H1 (cell line): ENCODE measurements at regions not wholly inside any gene's neighbourhood (a gene's known extent, or its start where the extent isn't known, plus 50 kb on each side); places are given as distances from the start of the nearest gene placed in this dataset.
"Not testable (repeated sequence)": the region's sequence is repeated elsewhere in the genome, so short reads cannot be mapped to it uniquely, and the experiment has no call there.

Source experiments
- CTCF ChIA-PET: fragments of 300-600 bp; sonication (Branson Sonifier 250); formaldehyde crosslinking; loops from one replicate; lab custom pipeline; 2021; ENCODE audit not compliant: partially characterized antibody; lab: Charles Lee
- POLR2A ChIA-PET: fragments of 300-600 bp; sonication (Branson Sonifier 250); formaldehyde crosslinking; loops from one replicate; lab custom pipeline; 2021; ENCODE audit warnings: inconsistent platforms; ENCODE audit not compliant: partially characterized antibody; lab: Charles Lee
- DNase-seq, 2 experiments: peaks; one replicate each; pipeline versions ENCODE4 v3.0.0 to v3.0.0-alpha.2; 2010 to 2022; ENCODE audit warnings: low spot score in 2 of 2, low read depth in 1 of 2, mixed read lengths in 1 of 2
- FAIRE-seq: peaks from 2 replicates; lab custom pipeline; 2011; peaks lifted over from hg19 to GRCh38; lab: Jason Lieb, UNC
- H2AFZ ChIP-seq: 2 replicates; pipeline ENCODE4 v1.8.1; 2012; ENCODE audit warnings: low read length, inconsistent platforms
- H2AK5ac ChIP-seq: 2 replicates; pipeline ENCODE4 v1.6.1; 2013; ENCODE audit warnings: low read depth, low read length
- H2BK120ac ChIP-seq: replicated peaks from 2 replicates; pipeline ENCODE3; 2013; ENCODE audit warnings: low read depth, low read length, inconsistent platforms
- H2BK12ac ChIP-seq: 2 replicates; pipeline ENCODE4 v1.6.1; 2013; ENCODE audit warnings: low read depth, low read length
- H2BK15ac ChIP-seq: 2 replicates; pipeline ENCODE4 v1.6.1; 2013; ENCODE audit warnings: low read length
- H2BK20ac ChIP-seq: 2 replicates; pipeline ENCODE4 v1.6.1; 2013; ENCODE audit warnings: low read length
- H2BK5ac ChIP-seq: 2 replicates; pipeline ENCODE4 v1.6.1; 2013; ENCODE audit warnings: low read depth, low read length
- H3K14ac ChIP-seq: 2 replicates; pipeline ENCODE4 v1.6.1; 2013; ENCODE audit warnings: inconsistent platforms; ENCODE audit not compliant: insufficient read length
- H3K18ac ChIP-seq: 2 replicates; pipeline ENCODE4 v1.6.1; 2013; ENCODE audit warnings: low read length; ENCODE audit errors: extremely low read depth
- H3K23ac ChIP-seq: 2 replicates; pipeline ENCODE4 v1.6.1; 2013; ENCODE audit warnings: inconsistent platforms; ENCODE audit not compliant: insufficient read length
- H3K23me2 ChIP-seq: 2 replicates; pipeline ENCODE4 v1.6.1; 2013; ENCODE audit warnings: low read depth, low read length
- H3K27ac ChIP-seq: 2 replicates; pipeline ENCODE4 v1.6.1; 2011; ENCODE audit warnings: low read depth, low read length, inconsistent platforms
- H3K27me3 ChIP-seq, 4 experiments: replicated peaks in 1 of 4; 1 replicate in 1 of 4; 2 replicates in 3 of 4; pipeline versions ENCODE4 v1.6.1 to v1.8.1; 2011 to 2013; ENCODE audit warnings: low read length in 3 of 4, mild to moderate bottlenecking in 3 of 4, inconsistent platforms in 2 of 4, mixed read lengths in 2 of 4, moderate library complexity in 1 of 4; ENCODE audit not compliant: control insufficient read depth in 3 of 4, insufficient read depth in 3 of 4; ENCODE audit errors: extremely low read depth in 1 of 4
- H3K36me3 ChIP-seq, 4 experiments: 2 replicates each; pipeline versions ENCODE4 v1.6.1 to v1.8.1; 2011 to 2013; ENCODE audit warnings: mild to moderate bottlenecking in 4 of 4, low read length in 3 of 4, moderate library complexity in 2 of 4, control low read depth in 1 of 4, inconsistent platforms in 1 of 4; ENCODE audit not compliant: insufficient read depth in 4 of 4, control insufficient read depth in 2 of 4
- H3K4ac ChIP-seq: replicated peaks from 2 replicates; pipeline ENCODE3; 2013; ENCODE audit warnings: low read length, low read depth, mixed read lengths, inconsistent platforms; ENCODE audit not compliant: insufficient read length
- H3K4me1 ChIP-seq, 4 experiments: replicated peaks in 1 of 4; 1 replicate in 1 of 4; 2 replicates in 3 of 4; pipeline versions ENCODE4 v1.6.1 to v1.8.1; 2011 to 2013; ENCODE audit warnings: low read length in 3 of 4, inconsistent platforms in 2 of 4, mixed read lengths in 1 of 4; ENCODE audit not compliant: insufficient read depth in 4 of 4, control insufficient read depth in 3 of 4
- H3K4me2 ChIP-seq, 2 experiments: 2 replicates each; pipeline versions ENCODE4 v1.6.1 to v1.8.1; 2011 to 2013; ENCODE audit warnings: low read depth in 2 of 2, low read length in 2 of 2, control low read depth in 1 of 2, inconsistent platforms in 1 of 2, mild to moderate bottlenecking in 1 of 2; ENCODE audit not compliant: insufficient read depth in 1 of 2
- H3K4me3 ChIP-seq, 4 experiments: fragments of 200-600, 300-600 bp in 1 of 4; sonication (generic), shearing (Covaris generic), sonication (Bioruptor Twin) in 1 of 4; 2 replicates each; pipeline versions ENCODE4 v1.5.1 to v1.8.1; 2011 to 2016; ENCODE audit warnings: low read length in 4 of 4, low read depth in 3 of 4, control low read depth in 2 of 4, inconsistent platforms in 2 of 4, mild to moderate bottlenecking in 2 of 4, mixed read lengths in 1 of 4, moderate library complexity in 1 of 4; ENCODE audit not compliant: insufficient read depth in 2 of 4; ENCODE audit errors: extremely low read depth in 1 of 4
- H3K56ac ChIP-seq: replicated peaks from 2 replicates; pipeline ENCODE3; 2013; ENCODE audit warnings: low read depth, mild to moderate bottlenecking, mixed read lengths, low read length, inconsistent platforms; ENCODE audit not compliant: insufficient read length
- H3K79me1 ChIP-seq: 2 replicates; pipeline ENCODE4 v1.6.1; 2013; ENCODE audit warnings: low read depth, low read length, control low read depth
- H3K79me2 ChIP-seq, 2 experiments: 2 replicates each; pipeline versions ENCODE4 v1.6.1 to v1.8.1; 2012 to 2013; ENCODE audit warnings: low read length in 2 of 2, mild to moderate bottlenecking in 2 of 2, inconsistent platforms in 1 of 2; ENCODE audit not compliant: insufficient read depth in 2 of 2, control insufficient read depth in 1 of 2
- H3K9ac ChIP-seq, 4 experiments: replicated peaks in 1 of 4; 1 replicate in 1 of 4; 2 replicates in 3 of 4; pipeline versions ENCODE4 v1.6.1 to v1.8.1; 2011 to 2013; ENCODE audit warnings: low read depth in 3 of 4, low read length in 3 of 4, control low read depth in 2 of 4, mild to moderate bottlenecking in 2 of 4, moderate library complexity in 2 of 4, inconsistent platforms in 1 of 4; ENCODE audit errors: extremely low read depth in 1 of 4
- H3K9me3 ChIP-seq, 2 experiments: 2 replicates each; pipeline versions ENCODE4 v1.6.1 to v1.8.1; 2012 to 2013; ENCODE audit warnings: mild to moderate bottlenecking in 2 of 2, moderate library complexity in 2 of 2, control low read depth in 1 of 2, inconsistent platforms in 1 of 2, low read depth in 1 of 2, low read length in 1 of 2, mixed read lengths in 1 of 2; ENCODE audit not compliant: insufficient read depth in 2 of 2
- H4K20me1 ChIP-seq, 2 experiments: replicated peaks in 1 of 2; 2 replicates each; pipeline versions ENCODE3 to v1.8.1; 2011 to 2013; ENCODE audit warnings: inconsistent platforms in 2 of 2, low read length in 2 of 2, mild to moderate bottlenecking in 1 of 2; ENCODE audit not compliant: insufficient read depth in 2 of 2, control insufficient read depth in 1 of 2
- H4K5ac ChIP-seq: 2 replicates; pipeline ENCODE4 v1.6.1; 2013; ENCODE audit warnings: low read length, low read depth, mixed read lengths, inconsistent platforms; ENCODE audit not compliant: insufficient read length
- H4K8ac ChIP-seq: 2 replicates; pipeline ENCODE4 v1.8.0; 2013; ENCODE audit warnings: mild to moderate bottlenecking, moderate library complexity, low read length, inconsistent platforms; ENCODE audit not compliant: insufficient read depth; ENCODE audit errors: extremely low read depth
- H4K91ac ChIP-seq: replicated peaks from 2 replicates; pipeline ENCODE3; 2013; ENCODE audit warnings: low read length, mixed read lengths, inconsistent platforms; ENCODE audit not compliant: insufficient read length
- E2F6 ChIP-seq: IDR thresholded peaks from 2 replicates; pipeline ENCODE4 v1.6.1; 2012; ENCODE audit warnings: inconsistent platforms
- WGBS, 2 experiments: shearing (Covaris generic) in 1 of 2; methylation state at CpG; one replicate each; pipeline versions ENCODE4 v1.1.6 to v1.1.7; 2013 to 2015; ENCODE audit warnings: low lambda C conversion rate in 2 of 2, mixed read lengths in 2 of 2, inconsistent platforms in 1 of 2, low coverage in 1 of 2, missing lambda C conversion rate in 1 of 2; ENCODE audit not compliant: insufficient replicate concordance in 2 of 2, insufficient coverage in 1 of 2, insufficient read length in 1 of 2; ENCODE audit errors: extremely low coverage in 1 of 2, missing lambda C conversion rate in 1 of 2; 5-methylcytosine and 5-hydroxymethylcytosine counted together

- 38% methylated on average over 6 of the region's 6 CpGs; no CpG with 5 or more reads in 1 of the 2 experiments for WGBS, 2 experiments
- TF ChIP-seq E2F6: peak; percentile 15; the same call in 1 of the 2 replicates
- H2BK15ac ChIP-seq, H3K9me3 ChIP-seq, H4K20me1 ChIP-seq, POLR2A ChIA-PET, H3K79me2 ChIP-seq, H4K8ac ChIP-seq, H3K27me3 ChIP-seq, H2AFZ ChIP-seq, H3K23me2 ChIP-seq, H3K23ac ChIP-seq, H3K79me1 ChIP-seq, FAIRE-seq, H3K27ac ChIP-seq, H3K4me3 ChIP-seq, DNase-seq, H3K14ac ChIP-seq, H3K9ac ChIP-seq, H2AK5ac ChIP-seq, H3K36me3 ChIP-seq: not testable (repeated sequence)
- Histone ChIP-seq H2BK120ac (peak overlapping the region; percentile 89), H3K18ac (peak overlapping the region; percentile 60; the same call in 1 of the 2 replicates), H2BK20ac (peak overlapping the region; percentile 50; the same call in 1 of the 2 replicates), H3K4me1 (peaks cover 3 to 22% (median 14%) of the 10 kb centered on the region in 4 experiments), H3K4ac (peak overlapping the region; percentile 39), H3K4me2 (peak overlapping the region; percentile 9 to 60; a peak in 3 of 4 replicates), H3K56ac (peak overlapping the region; percentile 33), H4K5ac (peak overlapping the region; percentile 46), H4K91ac (peak overlapping the region; percentile 2), H2BK12ac (peak overlapping the region; percentile 60; the same call in 1 of the 2 replicates), H2BK5ac (peak overlapping the region; percentile 81; the same call in 1 of the 2 replicates)
- CTCF ChIA-PET: interaction anchor here (0.8 to 1.3 kb wide), 3 partner anchors 17 to 120 kb away, joined by 3 read pairs; no protein-coding TSS in a partner anchor
These were observed 838.0 kb downstream of the TRIML1 start for GRCh38 chr4:188977232-188977631.
